A549 (cell line): ENCODE measurements at regions not wholly inside any gene's neighbourhood (a gene's known extent, or its start where the extent isn't known, plus 50 kb on each side); places are given as distances from the start of the nearest gene placed in this dataset.

Experiments used
- ATAC-seq, 2 experiments: fragments of 200-7000 bp in 1 of 2; fragments of >200 bp in 1 of 2; cut with Nextera tagmentation in 1 of 2; cut with Tn5 transposase in 1 of 2; 3 replicates each; pipeline versions ENCODE4 v1.8.0 to v1.9.1; 2018 to 2020; ENCODE audit warnings: mild to moderate bottlenecking in 1 of 2, moderate library complexity in 1 of 2
- CTCF ChIA-PET: fragments of 300-600 bp; sonication (Branson Sonifier 250); formaldehyde crosslinking; extraction: SDS; loops from one replicate; lab custom pipeline; 2021; ENCODE audit warnings: antibody characterized with exemption, inconsistent platforms; lab: Yijun Ruan, JAX
- POLR2A ChIA-PET: fragments of 350-600 bp; formaldehyde crosslinking; extraction: SDS; loops from one replicate; lab custom pipeline; 2021; ENCODE audit warnings: antibody characterized with exemption, inconsistent platforms; lab: Yijun Ruan, JAX
- DNase-seq, 2 experiments: peaks; one replicate each; pipeline versions ENCODE4 v3.0.0 to v3.0.0-alpha.2; 2011 to 2016; ENCODE audit warnings: low read depth in 1 of 2, low spot score in 1 of 2
- FAIRE-seq: peaks from 2 replicates; lab custom pipeline; 2011; peaks lifted over from hg19 to GRCh38; lab: Jason Lieb, UNC
- H3K27ac ChIP-seq, 2 experiments: fragments of >200 bp; sonication (Bioruptor Twin); formaldehyde crosslinking; 3 replicates each; pipeline ENCODE4 v1.5.1; 2016 to 2017
- H3K4me1 ChIP-seq: fragments of >200 bp; sonication (Bioruptor Twin); formaldehyde crosslinking; 3 replicates; pipeline ENCODE4 v1.6.1; 2016
- H3K4me2 ChIP-seq: fragments of >200 bp; sonication (Bioruptor Twin); formaldehyde crosslinking; 3 replicates; pipeline ENCODE4 v1.6.1; 2016
- H3K4me3 ChIP-seq: fragments of >200 bp; sonication (Bioruptor Twin); formaldehyde crosslinking; 3 replicates; pipeline ENCODE4 v1.5.1; 2016
- H3K9me3 ChIP-seq: fragments of >200 bp; sonication (Bioruptor Twin); formaldehyde crosslinking; 3 replicates; pipeline ENCODE4 v1.6.1; 2016
- EHF ChIP-seq: fragments of 250-450 bp; sonication (Bioruptor Pico); IDR thresholded peaks from 2 replicates; pipeline ENCODE4 v1.5.0; 2020; ENCODE audit warnings: mild to moderate bottlenecking
- EP300 ChIP-seq, 2 experiments: fragments of >200 bp; sonication (Bioruptor Twin); formaldehyde crosslinking; IDR thresholded peaks; 2 replicates in 1 of 2; 3 replicates in 1 of 2; pipeline ENCODE4 v1.6.1; 2016 to 2017
- ESRRA ChIP-seq: fragments of 150-350 bp; IDR thresholded peaks from 2 replicates; pipeline ENCODE4 v1.6.1; 2014; ENCODE audit warnings: mild to moderate bottlenecking, low read length, borderline replicate concordance
- FOSB ChIP-seq: fragments of 250-450 bp; sonication (Bioruptor Pico); IDR thresholded peaks from 2 replicates; pipeline ENCODE4 v1.5.0; 2020; ENCODE audit warnings: mild to moderate bottlenecking, moderate library complexity
- FOXS1 ChIP-seq: fragments of 250-450 bp; sonication (Bioruptor Pico); IDR thresholded peaks from 2 replicates; pipeline ENCODE4 v1.5.0; 2020; ENCODE audit warnings: mild to moderate bottlenecking, moderate library complexity
- HEYL ChIP-seq: fragments of 250-450 bp; sonication (Bioruptor Pico); IDR thresholded peaks from 2 replicates; pipeline ENCODE4 v1.8.0; 2021; ENCODE audit warnings: mild to moderate bottlenecking, moderate library complexity
- JUNB ChIP-seq: fragments of >200 bp; sonication (Bioruptor Twin); formaldehyde crosslinking; IDR thresholded peaks from 2 replicates; pipeline ENCODE4 v1.6.1; 2016
- KDM1A ChIP-seq: fragments of 200-600 bp; sonication (generic); IDR thresholded peaks from 2 replicates; pipeline ENCODE4 v1.6.1; 2016; ENCODE audit warnings: low read depth, mild to moderate bottlenecking
- KDM5A ChIP-seq: fragments of 200-600 bp; sonication (generic); IDR thresholded peaks from 2 replicates; pipeline ENCODE4 v1.6.1; 2016; ENCODE audit warnings: antibody characterized with exemption, mild to moderate bottlenecking
- MYC ChIP-seq: IDR thresholded peaks from 2 replicates; pipeline ENCODE4 v1.6.1; 2012; ENCODE audit warnings: mild to moderate bottlenecking, inconsistent platforms, low read length, improper control_type of control experiment, borderline replicate concordance
- NPAS2 ChIP-seq: fragments of 250-450 bp; sonication (Bioruptor Pico); IDR thresholded peaks from 2 replicates; pipeline ENCODE4 v1.8.0; 2022; ENCODE audit warnings: mild to moderate bottlenecking, moderate library complexity, borderline replicate concordance
- NR3C1 ChIP-seq: fragments of >200 bp; sonication (Bioruptor Twin); formaldehyde crosslinking; IDR thresholded peaks from 3 replicates; pipeline ENCODE4 v1.6.1; 2017
- PHF8 ChIP-seq: fragments of 200-600 bp; sonication (generic); IDR thresholded peaks from 2 replicates; pipeline ENCODE4 v1.6.1; 2016; ENCODE audit warnings: low read depth, mild to moderate bottlenecking, antibody characterized with exemption, moderate library complexity, borderline replicate concordance
- RAD21 ChIP-seq, 2 experiments: fragments of >200 bp in 1 of 2; sonication (Bioruptor Twin) in 1 of 2; formaldehyde crosslinking in 1 of 2; IDR thresholded peaks in 1 of 2; conservative IDR thresholded peaks in 1 of 2; 2 replicates in 1 of 2; 3 replicates in 1 of 2; pipeline ENCODE4 v1.6.1; 2012 to 2018; ENCODE audit warnings: inconsistent platforms in 1 of 2
- RFX5 ChIP-seq: fragments of 450-650 bp; IDR thresholded peaks from 2 replicates; pipeline ENCODE4 v1.7.1; 2014; ENCODE audit warnings: antibody characterized with exemption, mild to moderate bottlenecking, moderate library complexity
- TFCP2L1 ChIP-seq: fragments of 250-450 bp; sonication (Bioruptor Pico); IDR thresholded peaks from 2 replicates; pipeline ENCODE4 v1.5.0; 2021; ENCODE audit warnings: mild to moderate bottlenecking
- TP53 ChIP-seq: fragments of 250-450 bp; sonication (Bioruptor Pico); IDR thresholded peaks from 2 replicates; pipeline ENCODE4 v1.5.0; 2021; ENCODE audit warnings: mild to moderate bottlenecking, moderate library complexity
- ZC3H11A ChIP-seq: fragments of 450-650 bp; IDR thresholded peaks from 2 replicates; pipeline ENCODE4 v1.6.1; 2014; ENCODE audit warnings: antibody characterized with exemption, mild to moderate bottlenecking
- ZSCAN20 ChIP-seq: fragments of 250-450 bp; sonication (Bioruptor Pico); IDR thresholded peaks from 2 replicates; pipeline ENCODE4 v1.8.0; 2022; ENCODE audit warnings: mild to moderate bottlenecking, moderate library complexity
- WGBS: methylation state at CpG from one replicate; pipeline ENCODE4 v1.1.6; 2017; ENCODE audit errors: missing lambda C conversion rate; 5-methylcytosine and 5-hydroxymethylcytosine counted together
- TF ChIP-seq, protein P1 (sequence below): fragments of 150-350 bp; IDR thresholded peaks from 2 replicates; pipeline ENCODE4 v1.6.1; 2014; ENCODE audit warnings: low read depth, mild to moderate bottlenecking, low read length
- TF ChIP-seq, protein P2 (sequence below): fragments of 250-450 bp; sonication (Bioruptor Pico); IDR thresholded peaks from 2 replicates; pipeline ENCODE4 v1.5.0; 2021; ENCODE audit warnings: mild to moderate bottlenecking, moderate library complexity, borderline replicate concordance
- TF ChIP-seq, protein P3 (sequence below): IDR thresholded peaks from 2 replicates; pipeline ENCODE4 v1.6.1; 2012
- TF ChIP-seq, protein P4 (sequence below): fragments of >200 bp; sonication (Bioruptor Twin); formaldehyde crosslinking; IDR thresholded peaks from 3 replicates; pipeline ENCODE4 v1.5.1; 2016
- TF ChIP-seq, protein P5 (sequence below): fragments of >200 bp; sonication (Bioruptor Twin); formaldehyde crosslinking; IDR thresholded peaks from 3 replicates; pipeline ENCODE4 v1.6.1; 2016
- TF ChIP-seq, protein P6 (sequence below): IDR thresholded peaks from 2 replicates; pipeline ENCODE4 v1.6.1; 2012; ENCODE audit warnings: low read depth, borderline replicate concordance

DNA sequence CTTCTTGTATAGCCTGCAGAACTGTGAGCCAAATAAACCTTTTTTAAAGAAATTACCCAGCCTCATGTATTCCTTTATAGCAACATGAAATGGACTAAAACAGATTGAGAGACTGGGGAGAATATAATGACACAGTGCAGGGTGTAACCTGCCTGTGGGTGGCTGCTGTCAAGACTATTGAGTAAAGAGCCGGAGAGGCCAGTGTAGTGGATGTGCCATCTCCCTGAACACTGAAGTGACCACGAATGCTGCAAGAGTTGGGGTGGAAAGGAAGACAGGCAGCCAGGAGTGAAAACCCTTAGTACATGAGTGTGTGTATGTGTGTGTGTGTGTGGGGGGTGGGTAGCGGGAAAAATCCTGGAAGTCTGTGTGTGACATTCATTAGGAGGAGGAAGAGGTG lies 55.2 kb upstream of the FLT1 start (continued):
- TF ChIP-seq, protein P1, sequence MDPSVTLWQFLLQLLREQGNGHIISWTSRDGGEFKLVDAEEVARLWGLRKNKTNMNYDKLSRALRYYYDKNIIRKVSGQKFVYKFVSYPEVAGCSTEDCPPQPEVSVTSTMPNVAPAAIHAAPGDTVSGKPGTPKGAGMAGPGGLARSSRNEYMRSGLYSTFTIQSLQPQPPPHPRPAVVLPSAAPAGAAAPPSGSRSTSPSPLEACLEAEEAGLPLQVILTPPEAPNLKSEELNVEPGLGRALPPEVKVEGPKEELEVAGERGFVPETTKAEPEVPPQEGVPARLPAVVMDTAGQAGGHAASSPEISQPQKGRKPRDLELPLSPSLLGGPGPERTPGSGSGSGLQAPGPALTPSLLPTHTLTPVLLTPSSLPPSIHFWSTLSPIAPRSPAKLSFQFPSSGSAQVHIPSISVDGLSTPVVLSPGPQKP: no peak
- TF ChIP-seq, protein P2, sequence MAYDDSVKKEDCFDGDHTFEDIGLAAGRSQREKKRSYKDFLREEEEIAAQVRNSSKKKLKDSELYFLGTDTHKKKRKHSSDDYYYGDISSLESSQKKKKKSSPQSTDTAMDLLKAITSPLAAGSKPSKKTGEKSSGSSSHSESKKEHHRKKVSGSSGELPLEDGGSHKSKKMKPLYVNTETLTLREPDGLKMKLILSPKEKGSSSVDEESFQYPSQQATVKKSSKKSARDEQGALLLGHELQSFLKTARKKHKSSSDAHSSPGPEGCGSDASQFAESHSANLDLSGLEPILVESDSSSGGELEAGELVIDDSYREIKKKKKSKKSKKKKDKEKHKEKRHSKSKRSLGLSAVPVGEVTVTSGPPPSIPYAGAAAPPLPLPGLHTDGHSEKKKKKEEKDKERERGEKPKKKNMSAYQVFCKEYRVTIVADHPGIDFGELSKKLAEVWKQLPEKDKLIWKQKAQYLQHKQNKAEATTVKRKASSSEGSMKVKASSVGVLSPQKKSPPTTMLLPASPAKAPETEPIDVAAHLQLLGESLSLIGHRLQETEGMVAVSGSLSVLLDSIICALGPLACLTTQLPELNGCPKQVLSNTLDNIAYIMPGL (CRISPR knock-in tag): no peak
- TF ChIP-seq HEYL (CRISPR knock-in tag) (no peak), EHF (CRISPR knock-in tag) (no peak), FOSB (no peak), NPAS2 (CRISPR knock-in tag) (no peak), KDM1A (no peak)
- TF ChIP-seq, all 56 proteins: peak for 0

DNA sequence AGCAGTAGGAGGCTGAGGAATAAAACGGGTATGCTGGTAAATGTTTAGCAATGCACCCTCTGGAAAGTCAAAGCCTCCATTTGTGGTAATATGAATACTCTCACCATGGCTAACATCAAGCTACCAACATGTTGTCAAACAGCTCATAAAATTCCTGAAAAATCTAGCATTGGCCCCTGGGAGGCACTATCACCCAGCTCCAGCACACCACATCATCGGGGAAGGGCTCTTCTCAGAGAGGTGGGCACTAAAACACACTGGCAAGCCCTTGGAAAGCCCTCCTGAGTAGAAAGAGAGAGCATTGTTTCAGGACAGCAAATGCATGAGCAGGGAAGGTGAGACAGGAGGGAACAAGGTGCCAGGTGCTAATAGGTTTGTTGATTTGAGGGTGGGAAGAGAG lies 53.9 kb upstream of the FLT1 start:
- H3K4me2 ChIP-seq: no peak overlapping the region
- no peak overlapping the region for H3K4me3 ChIP-seq
- TF ChIP-seq PHF8 (no peak), RAD21 (conservative IDR thresholded peaks at IDR 0.05 in 1 of 2, IDR thresholded peaks at IDR 0.05 in 1 of 2) (no peak), KDM1A (no peak), ESRRA (no peak), ZC3H11A (no peak), NR3C1 (no peak), MYC (no peak), KDM5A (no peak), NPAS2 (CRISPR knock-in tag) (no peak), TP53 (CRISPR knock-in tag) (no peak), TFCP2L1 (no peak), EP300 (IDR thresholded peaks at IDR 0.05) (no peak), RFX5 (no peak)
- TF ChIP-seq, protein P3, sequence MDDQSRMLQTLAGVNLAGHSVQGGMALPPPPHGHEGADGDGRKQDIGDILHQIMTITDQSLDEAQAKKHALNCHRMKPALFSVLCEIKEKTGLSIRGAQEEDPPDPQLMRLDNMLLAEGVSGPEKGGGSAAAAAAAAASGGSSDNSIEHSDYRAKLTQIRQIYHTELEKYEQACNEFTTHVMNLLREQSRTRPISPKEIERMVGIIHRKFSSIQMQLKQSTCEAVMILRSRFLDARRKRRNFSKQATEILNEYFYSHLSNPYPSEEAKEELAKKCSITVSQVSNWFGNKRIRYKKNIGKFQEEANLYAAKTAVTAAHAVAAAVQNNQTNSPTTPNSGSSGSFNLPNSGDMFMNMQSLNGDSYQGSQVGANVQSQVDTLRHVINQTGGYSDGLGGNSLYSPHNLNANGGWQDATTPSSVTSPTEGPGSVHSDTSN: no peak
- POLR2A ChIA-PET: no interaction called here
- FAIRE-seq: no peak
- no peak for ATAC-seq
- H3K4me1 ChIP-seq: no peaks in the 10 kb centered on the region
- no peak for DNase-seq
- H3K27ac ChIP-seq: no peak overlapping the region
- H3K9me3 ChIP-seq: no peaks in the 10 kb centered on the region
- CTCF ChIA-PET: no interaction called here
- WGBS: 4% methylated on average over 2 of the region's 2 CpGs

DNA sequence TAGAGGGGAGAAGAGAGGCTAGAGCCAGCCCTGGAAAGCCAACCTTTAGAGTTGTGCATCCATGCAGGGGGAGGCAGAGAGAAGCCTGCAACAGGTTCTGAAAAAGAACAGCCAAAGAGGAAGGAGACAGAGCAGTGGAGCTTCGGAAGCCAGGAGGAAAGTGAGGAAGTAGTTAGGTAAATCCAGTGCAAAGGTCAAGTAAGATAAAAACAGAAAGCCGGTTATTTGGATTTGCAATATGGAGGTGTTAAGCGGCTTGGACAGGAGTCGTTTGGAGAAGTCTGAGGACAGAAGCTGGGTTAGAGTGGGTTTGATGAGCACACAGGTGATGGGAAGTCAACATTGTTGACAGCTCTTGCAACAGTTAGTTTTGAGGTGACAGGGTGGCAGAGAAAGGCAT lies 53.5 kb upstream of the FLT1 start:
- no peak for FAIRE-seq
- Histone ChIP-seq H3K4me2 (no peak overlapping the region), H3K27ac (no peak overlapping the region), H3K4me3 (no peak overlapping the region), H3K9me3 (no peaks in the 10 kb centered on the region), H3K4me1 (no peaks in the 10 kb centered on the region)
- DNase-seq: no peak
- POLR2A ChIA-PET: no interaction called here
- CTCF ChIA-PET: no interaction called here
- no peak for ATAC-seq
- 31% methylated on average over 4 of the region's 4 CpGs for WGBS
- TF ChIP-seq, protein P1: no peak
- TF ChIP-seq, protein P3: no peak
- TF ChIP-seq, protein P4, sequence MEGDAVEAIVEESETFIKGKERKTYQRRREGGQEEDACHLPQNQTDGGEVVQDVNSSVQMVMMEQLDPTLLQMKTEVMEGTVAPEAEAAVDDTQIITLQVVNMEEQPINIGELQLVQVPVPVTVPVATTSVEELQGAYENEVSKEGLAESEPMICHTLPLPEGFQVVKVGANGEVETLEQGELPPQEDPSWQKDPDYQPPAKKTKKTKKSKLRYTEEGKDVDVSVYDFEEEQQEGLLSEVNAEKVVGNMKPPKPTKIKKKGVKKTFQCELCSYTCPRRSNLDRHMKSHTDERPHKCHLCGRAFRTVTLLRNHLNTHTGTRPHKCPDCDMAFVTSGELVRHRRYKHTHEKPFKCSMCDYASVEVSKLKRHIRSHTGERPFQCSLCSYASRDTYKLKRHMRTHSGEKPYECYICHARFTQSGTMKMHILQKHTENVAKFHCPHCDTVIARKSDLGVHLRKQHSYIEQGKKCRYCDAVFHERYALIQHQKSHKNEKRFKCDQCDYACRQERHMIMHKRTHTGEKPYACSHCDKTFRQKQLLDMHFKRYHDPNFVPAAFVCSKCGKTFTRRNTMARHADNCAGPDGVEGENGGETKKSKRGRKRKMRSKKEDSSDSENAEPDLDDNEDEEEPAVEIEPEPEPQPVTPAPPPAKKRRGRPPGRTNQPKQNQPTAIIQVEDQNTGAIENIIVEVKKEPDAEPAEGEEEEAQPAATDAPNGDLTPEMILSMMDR: no peak
- TF ChIP-seq NPAS2 (CRISPR knock-in tag) (no peak), ZSCAN20 (CRISPR knock-in tag) (no peak), FOXS1 (CRISPR knock-in tag) (no peak), EHF (CRISPR knock-in tag) (no peak), JUNB (no peak)
- TF ChIP-seq, protein P5, sequence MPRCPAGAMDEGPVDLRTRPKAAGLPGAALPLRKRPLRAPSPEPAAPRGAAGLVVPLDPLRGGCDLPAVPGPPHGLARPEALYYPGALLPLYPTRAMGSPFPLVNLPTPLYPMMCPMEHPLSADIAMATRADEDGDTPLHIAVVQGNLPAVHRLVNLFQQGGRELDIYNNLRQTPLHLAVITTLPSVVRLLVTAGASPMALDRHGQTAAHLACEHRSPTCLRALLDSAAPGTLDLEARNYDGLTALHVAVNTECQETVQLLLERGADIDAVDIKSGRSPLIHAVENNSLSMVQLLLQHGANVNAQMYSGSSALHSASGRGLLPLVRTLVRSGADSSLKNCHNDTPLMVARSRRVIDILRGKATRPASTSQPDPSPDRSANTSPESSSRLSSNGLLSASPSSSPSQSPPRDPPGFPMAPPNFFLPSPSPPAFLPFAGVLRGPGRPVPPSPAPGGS: no peak
- TF ChIP-seq, protein P6, sequence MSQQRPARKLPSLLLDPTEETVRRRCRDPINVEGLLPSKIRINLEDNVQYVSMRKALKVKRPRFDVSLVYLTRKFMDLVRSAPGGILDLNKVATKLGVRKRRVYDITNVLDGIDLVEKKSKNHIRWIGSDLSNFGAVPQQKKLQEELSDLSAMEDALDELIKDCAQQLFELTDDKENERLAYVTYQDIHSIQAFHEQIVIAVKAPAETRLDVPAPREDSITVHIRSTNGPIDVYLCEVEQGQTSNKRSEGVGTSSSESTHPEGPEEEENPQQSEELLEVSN: no peak
